Esophagus muscularis mucosa (tissue), 4 donors: ENCODE measurements at regions not wholly inside any gene's neighbourhood (a gene's known extent, or its start where the extent isn't known, plus 50 kb on each side); places are given as distances from the start of the nearest gene placed in this dataset.

Source experiments
- DNase-seq: peaks from one replicate; pipeline ENCODE4 v3.0.0-alpha.2; 2017; ENCODE audit errors: extremely low spot score
- H3K27ac ChIP-seq, 4 donors: fragments of 200-600 bp; sonication (generic); replicated peaks in 1 of 4; 1 replicate in 3 of 4; 2 replicates in 1 of 4; pipeline ENCODE4 v1.5.1; 2016 to 2019; ENCODE audit warnings: mild to moderate bottlenecking in 1 of 4
- H3K27me3 ChIP-seq, 4 donors: fragments of 200-600 bp; sonication (generic); one replicate each; pipeline versions ENCODE4 v1.5.1 to v1.6.0; 2016 to 2019
- H3K36me3 ChIP-seq, 4 donors: fragments of 200-600 bp; sonication (generic); one replicate each; pipeline ENCODE4 v1.5.1; 2016 to 2019
- H3K4me1 ChIP-seq, 4 donors: fragments of 200-600 bp; sonication (generic); one replicate each; pipeline ENCODE4 v1.5.1; 2016 to 2019
- H3K4me3 ChIP-seq, 4 donors: fragments of 200-600 bp; sonication (generic); 1 replicate in 2 of 4; 2 replicates in 2 of 4; pipeline ENCODE4 v1.5.1; 2016 to 2019; ENCODE audit warnings: mild to moderate bottlenecking in 4 of 4, moderate library complexity in 1 of 4
- H3K9me3 ChIP-seq, 4 donors: fragments of 200-600 bp; sonication (generic); 1 replicate in 3 of 4; 2 replicates in 1 of 4; pipeline ENCODE4 v1.5.1; 2016 to 2019
- EP300 ChIP-seq: sonication (generic); formaldehyde crosslinking; IDR thresholded peaks from one replicate; pipeline ENCODE4 v1.6.1; 2017; ENCODE audit warnings: antibody characterized with exemption
- POLR2A ChIP-seq: fragments of 450-650 bp; IDR thresholded peaks from one replicate; pipeline ENCODE4 v1.6.1; 2017; ENCODE audit warnings: antibody characterized with exemption, moderate library complexity, mild to moderate bottlenecking, low read depth
- POLR2AphosphoS5 ChIP-seq, 2 donors: sonication (generic); formaldehyde crosslinking; IDR thresholded peaks; one replicate each; pipeline ENCODE4 v1.6.1; 2017; ENCODE audit warnings: antibody characterized with exemption in 2 of 2
- WGBS: methylation state at CpG from one replicate; pipeline ENCODE4 v1.1.5; 2018; 5-methylcytosine and 5-hydroxymethylcytosine counted together
- intact Hi-C: fragments of 100-400 bp; cut with DNase I; formaldehyde crosslinking; loops from one replicate; pipeline ENCODE4 v1.15.1; 2023
- TF ChIP-seq, protein P1 (sequence below), 3 experiments: fragments of 200-600 bp in 2 of 3; fragments of 450-650 bp in 1 of 3; sonication (generic) in 2 of 3; IDR thresholded peaks; one replicate each; pipeline ENCODE4 v1.5.1; 2017 to 2019; ENCODE audit warnings: antibody characterized with exemption in 3 of 3, mild to moderate bottlenecking in 2 of 3, moderate library complexity in 1 of 3

- Histone ChIP-seq H3K4me3 (no peak overlapping the region), H3K9me3 (no peaks in the 10 kb centered on the region), H3K27ac (no peak overlapping the region), H3K27me3 (no peaks in the 10 kb centered on the region), H3K4me1 (no peaks in the 10 kb centered on the region), H3K36me3 (no peaks in the 10 kb centered on the region)
- intact Hi-C loops: no loop called here
- no peak for TF ChIP-seq POLR2AphosphoS5 (IDR thresholded peaks at IDR 0.05)
- no peak for TF ChIP-seq EP300
- no peak for TF ChIP-seq POLR2A
- TF ChIP-seq, protein P1, sequence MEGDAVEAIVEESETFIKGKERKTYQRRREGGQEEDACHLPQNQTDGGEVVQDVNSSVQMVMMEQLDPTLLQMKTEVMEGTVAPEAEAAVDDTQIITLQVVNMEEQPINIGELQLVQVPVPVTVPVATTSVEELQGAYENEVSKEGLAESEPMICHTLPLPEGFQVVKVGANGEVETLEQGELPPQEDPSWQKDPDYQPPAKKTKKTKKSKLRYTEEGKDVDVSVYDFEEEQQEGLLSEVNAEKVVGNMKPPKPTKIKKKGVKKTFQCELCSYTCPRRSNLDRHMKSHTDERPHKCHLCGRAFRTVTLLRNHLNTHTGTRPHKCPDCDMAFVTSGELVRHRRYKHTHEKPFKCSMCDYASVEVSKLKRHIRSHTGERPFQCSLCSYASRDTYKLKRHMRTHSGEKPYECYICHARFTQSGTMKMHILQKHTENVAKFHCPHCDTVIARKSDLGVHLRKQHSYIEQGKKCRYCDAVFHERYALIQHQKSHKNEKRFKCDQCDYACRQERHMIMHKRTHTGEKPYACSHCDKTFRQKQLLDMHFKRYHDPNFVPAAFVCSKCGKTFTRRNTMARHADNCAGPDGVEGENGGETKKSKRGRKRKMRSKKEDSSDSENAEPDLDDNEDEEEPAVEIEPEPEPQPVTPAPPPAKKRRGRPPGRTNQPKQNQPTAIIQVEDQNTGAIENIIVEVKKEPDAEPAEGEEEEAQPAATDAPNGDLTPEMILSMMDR (IDR thresholded peaks at IDR 0.05): no peak
- DNase-seq: no peak
Observed at GRCh38 chr9:116078640-116079039, 75.0 kb upstream of the PAPPA start.

GRCh38 chr9:116080561-116080960 is 73.0 kb upstream of the PAPPA start:
- no peaks in the 10 kb centered on the region for H3K27me3 ChIP-seq
- H3K4me1 ChIP-seq: no peaks in the 10 kb centered on the region
- H3K9me3 ChIP-seq: no peaks in the 10 kb centered on the region
- WGBS: 88% methylated on average over 3 of the region's 5 CpGs
- TF ChIP-seq POLR2A: no peak
- TF ChIP-seq, protein P1 (IDR thresholded peaks at IDR 0.05): no peak
- no peak for TF ChIP-seq EP300
- no peak for TF ChIP-seq POLR2AphosphoS5 (IDR thresholded peaks at IDR 0.05)
- no peak overlapping the region for H3K27ac ChIP-seq
- H3K4me3 ChIP-seq: no peak overlapping the region
- intact Hi-C loops: no loop called here
- no peak for DNase-seq
- no peaks in the 10 kb centered on the region for H3K36me3 ChIP-seq

DNA sequence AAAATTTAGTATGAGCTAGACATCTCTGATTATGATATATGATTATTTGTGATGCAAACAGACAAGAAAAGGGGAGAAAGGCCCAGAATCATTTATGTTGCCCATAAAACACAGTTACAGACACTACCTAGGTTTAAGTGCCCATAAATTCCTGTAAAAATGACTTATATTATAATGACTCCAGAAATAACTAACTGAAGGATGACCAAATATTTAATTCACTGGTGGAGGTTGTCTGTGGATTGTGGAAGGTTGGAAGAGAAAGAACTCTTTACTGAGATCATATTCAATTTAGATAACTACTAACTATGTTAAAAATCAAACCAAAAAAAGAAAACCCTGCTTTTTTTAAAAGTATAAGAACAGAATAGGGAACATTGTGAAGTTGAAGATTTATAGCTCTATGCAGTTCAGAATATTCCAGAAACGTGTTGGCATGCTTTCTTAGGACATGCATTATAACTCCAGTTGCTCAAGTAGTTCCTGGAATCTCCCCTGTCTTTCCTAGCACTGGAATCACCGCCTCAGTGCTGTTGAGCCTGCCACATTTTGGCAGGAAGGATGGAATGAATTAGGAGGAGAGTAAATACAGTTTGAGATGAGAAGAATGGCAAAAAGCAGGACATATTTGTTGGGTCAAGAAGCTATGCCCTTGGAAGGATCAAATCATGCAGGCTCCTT is 72.0 kb upstream of the PAPPA start:
- Histone ChIP-seq H3K27me3 (no peaks in the 10 kb centered on the region), H3K4me3 (no peak overlapping the region), H3K27ac (no peak overlapping the region), H3K9me3 (no peaks in the 10 kb centered on the region), H3K4me1 (no peaks in the 10 kb centered on the region), H3K36me3 (no peaks in the 10 kb centered on the region)
- intact Hi-C loops: no loop called here
- 38% methylated on average over 2 of the region's 2 CpGs for WGBS
- no peak for TF ChIP-seq EP300
- TF ChIP-seq, protein P1 (IDR thresholded peaks at IDR 0.05): no peak
- TF ChIP-seq POLR2A: no peak
- TF ChIP-seq POLR2AphosphoS5 (IDR thresholded peaks at IDR 0.05): no peak
- no peak for DNase-seq

DNA sequence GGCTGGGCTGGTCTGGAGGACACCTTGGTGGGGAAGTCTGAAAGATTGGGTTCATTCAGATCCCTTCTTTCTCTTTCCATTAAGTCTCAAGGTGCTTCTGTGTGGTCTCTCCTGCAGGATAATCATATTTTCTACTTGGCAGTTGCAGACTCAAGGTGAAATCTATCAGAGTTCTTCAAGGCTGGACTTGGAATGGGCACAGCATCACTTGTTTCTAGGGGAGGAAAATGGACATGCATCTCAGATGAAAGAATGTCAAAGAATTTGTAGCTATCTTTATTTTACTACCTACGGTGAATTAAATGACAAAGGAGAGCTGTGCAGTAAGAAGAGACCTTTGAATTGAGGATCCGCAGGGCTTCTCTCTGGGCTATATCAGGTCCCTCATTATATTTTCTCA is 69.8 kb upstream of the PAPPA start:
- no peak for DNase-seq
- H3K4me3 ChIP-seq: no peak overlapping the region
- intact Hi-C loops: no loop called here
- no peaks in the 10 kb centered on the region for H3K9me3 ChIP-seq
- TF ChIP-seq POLR2A (no peak), EP300 (no peak), POLR2AphosphoS5 (IDR thresholded peaks at IDR 0.05) (no peak)
- TF ChIP-seq, protein P1 (IDR thresholded peaks at IDR 0.05): no peak
- H3K4me1 ChIP-seq: peaks cover 7 to 15% (median 10%) of the 10 kb centered on the region in 4 donors
- WGBS: 100% methylated on average over 2 of the region's 2 CpGs
- H3K27me3 ChIP-seq: no peaks in the 10 kb centered on the region
- no peak overlapping the region for H3K27ac ChIP-seq
- no peaks in the 10 kb centered on the region for H3K36me3 ChIP-seq

DNA sequence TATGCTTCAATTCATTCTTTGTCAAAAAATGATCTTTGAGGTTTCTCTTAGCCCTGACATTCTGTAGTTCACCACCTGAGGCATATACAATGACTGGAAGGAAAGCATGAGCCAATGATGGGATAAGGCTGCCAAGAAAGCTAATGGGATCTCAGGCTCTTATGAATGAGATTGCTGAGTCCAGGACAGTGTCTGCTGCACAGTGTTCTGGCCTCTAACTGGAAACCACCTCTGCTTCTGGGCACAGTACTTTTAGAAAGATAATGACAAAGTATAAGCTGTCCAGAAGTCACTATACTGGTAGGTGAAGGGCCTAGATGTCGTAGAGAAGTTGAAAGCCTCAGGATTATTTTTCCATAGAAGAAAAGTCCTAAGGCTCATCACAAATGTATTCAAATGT is 69.1 kb upstream of the PAPPA start:
- no peak for DNase-seq
- TF ChIP-seq EP300: no peak
- no peak for TF ChIP-seq POLR2AphosphoS5 (IDR thresholded peaks at IDR 0.05)
- TF ChIP-seq POLR2A: no peak
- TF ChIP-seq, protein P1 (IDR thresholded peaks at IDR 0.05): no peak
- peaks cover 7 to 15% (median 10%) of the 10 kb centered on the region in 4 donors for H3K4me1 ChIP-seq
- no peaks in the 10 kb centered on the region for H3K36me3 ChIP-seq
- 75% methylated on average over 1 of the region's 1 CpG for WGBS
- no peak overlapping the region for H3K4me3 ChIP-seq
- H3K27ac ChIP-seq: no peak overlapping the region
- intact Hi-C loops: no loop called here
- H3K9me3 ChIP-seq: no peaks in the 10 kb centered on the region
- H3K27me3 ChIP-seq: no peaks in the 10 kb centered on the region
